HCT116 (cell line): ENCODE measurements at regions not wholly inside any gene's neighbourhood (a gene's known extent, or its start where the extent isn't known, plus 50 kb on each side); places are given as distances from the start of the nearest gene placed in this dataset.
"Not testable (repeated sequence)": the region's sequence is repeated elsewhere in the genome, so short reads cannot be mapped to it uniquely, and the experiment has no call there.

Source experiments
- ATAC-seq: fragments of 200-7000 bp; cut with Tn5 transposase; 2 replicates; pipeline ENCODE4 v1.9.1; 2020; ENCODE audit warnings: mild to moderate bottlenecking, moderate library complexity
- BruUV-seq: library from RNA; stranded (reverse); fragments of 400-500 nt; replicated peaks from 2 replicates; lab custom pipeline; 2021; lab: Mats Ljungman, UMichigan
- CTCF ChIA-PET: fragments of 300-600 bp; sonication (Branson Sonifier 250); formaldehyde crosslinking; loops from one replicate; lab custom pipeline; 2021; ENCODE audit warnings: antibody characterized with exemption; lab: Charles Lee
- POLR2A ChIA-PET: fragments of 300-600, 350-600 bp; sonication (Branson Sonifier 250); formaldehyde crosslinking; loops from one replicate; lab custom pipeline; 2021; ENCODE audit warnings: antibody characterized with exemption; lab: Charles Lee
- RAD21 ChIA-PET, 2 experiments: fragments of 300-600 bp; sonication (Branson Sonifier 250); formaldehyde crosslinking; loops; one replicate each; lab custom pipeline; 2023; ENCODE audit warnings: low total read pairs in 2 of 2; ENCODE audit not compliant: uncharacterized antibody in 2 of 2, unreplicated experiment in 2 of 2, low non-redundant PET in 1 of 2; lab: Charles Lee
- DNase-seq: peaks from one replicate; pipeline ENCODE4 v3.0.0-alpha.2; 2010; ENCODE audit warnings: low read depth, low spot score
- H2AFZ ChIP-seq: fragments of 200-600 bp; shearing (Covaris generic), sonication (generic); 2 replicates; pipeline ENCODE4 v1.6.1; 2017; ENCODE audit warnings: low read depth, mixed run types, mixed read lengths, antibody characterized with exemption, low read length; ENCODE audit not compliant: poor library complexity, severe bottlenecking
- H3K27ac ChIP-seq: 2 replicates; pipeline ENCODE4 v1.5.1; 2012; ENCODE audit warnings: low read depth, low read length
- H3K27me3 ChIP-seq: fragments of 200-600 bp; sonication (generic); 2 replicates; pipeline ENCODE4 v1.6.1; 2016; ENCODE audit warnings: mixed run types, low read length, mixed read lengths; ENCODE audit not compliant: insufficient read depth
- H3K36me3 ChIP-seq, 2 experiments: fragments of 200-500 bp in 1 of 2; fragments of 200-600 bp in 1 of 2; sonication (Bioruptor generic) in 1 of 2; sonication (generic) in 1 of 2; 2 replicates each; pipeline versions ENCODE4 v1.5.1 to v1.6.1; 2014 to 2016; ENCODE audit warnings: low read length in 2 of 2, inconsistent platforms in 1 of 2, mixed read lengths in 1 of 2, mixed run types in 1 of 2; ENCODE audit not compliant: insufficient read depth in 2 of 2, control insufficient read depth in 1 of 2
- H3K4me1 ChIP-seq, 2 experiments: fragments of 200-600 bp in 1 of 2; sonication (generic) in 1 of 2; 2 replicates each; pipeline versions ENCODE4 v1.5.1 to v1.6.1; 2012 to 2017; ENCODE audit warnings: low read length in 2 of 2, inconsistent platforms in 1 of 2, mild to moderate bottlenecking in 1 of 2, mixed read lengths in 1 of 2, mixed run types in 1 of 2, moderate library complexity in 1 of 2; ENCODE audit not compliant: insufficient read depth in 2 of 2, control insufficient read depth in 1 of 2
- H3K4me2 ChIP-seq: fragments of 200-600 bp; sonication (generic); 2 replicates; pipeline ENCODE4 v1.6.1; 2017; ENCODE audit warnings: mixed run types, low read length, mixed read lengths
- H3K4me3 ChIP-seq, 2 experiments: fragments of 200-600 bp in 1 of 2; sonication (generic) in 1 of 2; replicated peaks in 1 of 2; 2 replicates each; pipeline ENCODE4 v1.5.1; 2011 to 2016; ENCODE audit warnings: low read length in 2 of 2, control low read depth in 1 of 2, low read depth in 1 of 2, mild to moderate bottlenecking in 1 of 2, mixed read lengths in 1 of 2, mixed run types in 1 of 2
- H3K79me2 ChIP-seq: fragments of 200-600 bp; sonication (generic); 2 replicates; pipeline ENCODE4 v1.6.1; 2017; ENCODE audit warnings: mild to moderate bottlenecking, mixed run types, low read length, moderate library complexity, mixed read lengths; ENCODE audit not compliant: insufficient read depth
- H3K9ac ChIP-seq: fragments of 200-600 bp; sonication (generic); 2 replicates; pipeline ENCODE4 v1.6.1; 2016; ENCODE audit warnings: low read length, mixed read lengths
- H3K9me2 ChIP-seq: fragments of 200-600 bp; sonication (generic), shearing (Covaris generic); 2 replicates; pipeline ENCODE4 v1.6.1; 2017; ENCODE audit warnings: mixed run types, mild to moderate bottlenecking, moderate library complexity; ENCODE audit not compliant: insufficient read depth
- H3K9me3 ChIP-seq, 2 experiments: fragments of 200-500 bp in 1 of 2; fragments of 200-600 bp in 1 of 2; sonication (Bioruptor generic) in 1 of 2; sonication (generic) in 1 of 2; 2 replicates each; pipeline ENCODE4 v1.6.1; 2014 to 2017; ENCODE audit warnings: low read length in 2 of 2, mixed read lengths in 2 of 2, inconsistent platforms in 1 of 2, low read depth in 1 of 2, mild to moderate bottlenecking in 1 of 2, mixed run types in 1 of 2, moderate library complexity in 1 of 2; ENCODE audit not compliant: control insufficient read depth in 1 of 2, insufficient read depth in 1 of 2
- H4K20me1 ChIP-seq: fragments of 200-600 bp; sonication (generic), shearing (Covaris generic); 2 replicates; pipeline ENCODE4 v1.6.1; 2017; ENCODE audit warnings: mixed run types, mild to moderate bottlenecking, moderate library complexity; ENCODE audit not compliant: insufficient read depth
- intact Hi-C: fragments of 100-400 bp; cut with micrococcal nuclease; formaldehyde crosslinking; loops from 2 replicates; pipeline ENCODE4 v1.10.0; 2022

- H3K4me2 ChIP-seq, H3K4me1 ChIP-seq, H2AFZ ChIP-seq, H3K79me2 ChIP-seq, H3K27me3 ChIP-seq, CTCF ChIA-PET, H4K20me1 ChIP-seq, H3K9ac ChIP-seq, H3K9me2 ChIP-seq, intact Hi-C loops, H3K9me3 ChIP-seq, H3K27ac ChIP-seq, DNase-seq, H3K36me3 ChIP-seq, POLR2A ChIA-PET, RAD21 ChIA-PET, BruUV-seq, ATAC-seq, H3K4me3 ChIP-seq: not testable (repeated sequence)
Measured at GRCh38 chr21:13820286-13820685, 210.7 kb downstream of the POTED start.

GRCh38 chr21:13812191-13812590 is 202.6 kb downstream of the POTED start:
- H3K36me3 ChIP-seq, H2AFZ ChIP-seq, H4K20me1 ChIP-seq, H3K4me2 ChIP-seq, CTCF ChIA-PET, intact Hi-C loops, POLR2A ChIA-PET, H3K79me2 ChIP-seq, H3K27me3 ChIP-seq, H3K9me2 ChIP-seq, BruUV-seq, H3K9ac ChIP-seq, H3K27ac ChIP-seq, DNase-seq, H3K9me3 ChIP-seq, H3K4me3 ChIP-seq, H3K4me1 ChIP-seq, ATAC-seq, RAD21 ChIA-PET: not testable (repeated sequence)

GRCh38 chr21:13810559-13810958 is 201.0 kb downstream of the POTED start:
- H4K20me1 ChIP-seq, intact Hi-C loops, H3K4me2 ChIP-seq, POLR2A ChIA-PET, H3K79me2 ChIP-seq, H3K9me2 ChIP-seq, DNase-seq, H3K4me1 ChIP-seq, BruUV-seq, RAD21 ChIA-PET, H3K9me3 ChIP-seq, H3K27me3 ChIP-seq, H2AFZ ChIP-seq, H3K27ac ChIP-seq, ATAC-seq, H3K9ac ChIP-seq, H3K4me3 ChIP-seq, H3K36me3 ChIP-seq, CTCF ChIA-PET: not testable (repeated sequence)

- H3K9me2 ChIP-seq, H3K36me3 ChIP-seq, H3K9ac ChIP-seq, DNase-seq, ATAC-seq, H3K27me3 ChIP-seq, intact Hi-C loops, H2AFZ ChIP-seq, CTCF ChIA-PET, H3K79me2 ChIP-seq, H3K4me2 ChIP-seq, H3K4me3 ChIP-seq, H3K27ac ChIP-seq, H3K9me3 ChIP-seq, POLR2A ChIA-PET, RAD21 ChIA-PET, H3K4me1 ChIP-seq, H4K20me1 ChIP-seq, BruUV-seq: not testable (repeated sequence)
Measured at GRCh38 chr21:13806444-13806843, 196.9 kb downstream of the POTED start.

GRCh38 chr21:13802757-13803156 is 193.2 kb downstream of the POTED start:
- POLR2A ChIA-PET, RAD21 ChIA-PET, DNase-seq, BruUV-seq, CTCF ChIA-PET, ATAC-seq, H3K27ac ChIP-seq, H3K4me3 ChIP-seq, H3K27me3 ChIP-seq, intact Hi-C loops, H3K79me2 ChIP-seq, H3K9me3 ChIP-seq, H2AFZ ChIP-seq, H3K4me1 ChIP-seq, H3K36me3 ChIP-seq, H3K9ac ChIP-seq, H3K9me2 ChIP-seq, H3K4me2 ChIP-seq, H4K20me1 ChIP-seq: not testable (repeated sequence)
